ENCODE measurements at regions not wholly inside any gene's neighbourhood (a gene's known extent, or its start where the extent isn't known, plus 50 kb on each side); places are given as distances from the start of the nearest gene placed in this dataset.

GRCh38 chr22:47553436-47553835 is 791.0 kb downstream of the TBC1D22A start:
- DNase-seq (ENCODE audit: low spot score) = no peak

- no peak for DNase-seq (ENCODE audit: low spot score)
These were observed 790.2 kb downstream of the TBC1D22A start for GRCh38 chr22:47552541-47553205.

DNA sequence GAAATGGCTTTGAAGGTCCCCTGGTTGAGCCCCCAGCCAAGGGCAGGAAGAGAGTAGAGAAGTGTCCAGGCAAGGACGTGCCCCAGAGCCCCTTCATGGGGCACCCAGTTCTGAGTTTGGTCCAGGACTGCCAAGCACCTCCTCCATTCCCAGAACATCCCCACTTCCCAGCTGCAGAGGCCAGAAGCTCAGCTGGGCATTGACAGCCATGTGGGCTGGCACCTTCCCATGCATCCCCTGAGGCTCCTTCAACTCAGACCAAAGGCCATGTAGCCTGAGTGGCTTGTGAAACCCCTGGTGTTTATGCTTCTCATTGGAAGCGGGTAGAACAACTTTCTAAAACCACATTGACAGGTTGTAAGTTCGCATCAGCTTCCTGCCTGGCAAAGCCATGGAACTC is 789.6 kb downstream of the TBC1D22A start:
- DNase-seq (ENCODE audit: low spot score) = no peak

DNA sequence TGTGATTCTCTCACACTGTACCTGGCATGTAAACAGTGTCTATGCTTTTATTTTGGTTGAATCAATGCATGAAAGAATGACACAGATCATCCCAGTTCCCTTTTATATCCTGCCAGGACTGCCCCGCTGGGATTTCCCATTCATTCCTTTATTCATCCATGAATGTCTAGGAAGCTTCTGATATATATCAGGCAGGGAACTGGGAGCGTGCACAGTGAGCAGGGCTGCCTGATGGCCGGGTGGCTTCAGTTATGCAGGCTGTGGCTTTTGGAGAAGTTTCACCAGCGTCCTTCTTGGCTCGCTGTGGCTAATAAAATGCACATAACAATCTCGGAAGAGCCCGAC is 789.0 kb downstream of the TBC1D22A start:
- no peak for DNase-seq (ENCODE audit: low spot score)

DNA sequence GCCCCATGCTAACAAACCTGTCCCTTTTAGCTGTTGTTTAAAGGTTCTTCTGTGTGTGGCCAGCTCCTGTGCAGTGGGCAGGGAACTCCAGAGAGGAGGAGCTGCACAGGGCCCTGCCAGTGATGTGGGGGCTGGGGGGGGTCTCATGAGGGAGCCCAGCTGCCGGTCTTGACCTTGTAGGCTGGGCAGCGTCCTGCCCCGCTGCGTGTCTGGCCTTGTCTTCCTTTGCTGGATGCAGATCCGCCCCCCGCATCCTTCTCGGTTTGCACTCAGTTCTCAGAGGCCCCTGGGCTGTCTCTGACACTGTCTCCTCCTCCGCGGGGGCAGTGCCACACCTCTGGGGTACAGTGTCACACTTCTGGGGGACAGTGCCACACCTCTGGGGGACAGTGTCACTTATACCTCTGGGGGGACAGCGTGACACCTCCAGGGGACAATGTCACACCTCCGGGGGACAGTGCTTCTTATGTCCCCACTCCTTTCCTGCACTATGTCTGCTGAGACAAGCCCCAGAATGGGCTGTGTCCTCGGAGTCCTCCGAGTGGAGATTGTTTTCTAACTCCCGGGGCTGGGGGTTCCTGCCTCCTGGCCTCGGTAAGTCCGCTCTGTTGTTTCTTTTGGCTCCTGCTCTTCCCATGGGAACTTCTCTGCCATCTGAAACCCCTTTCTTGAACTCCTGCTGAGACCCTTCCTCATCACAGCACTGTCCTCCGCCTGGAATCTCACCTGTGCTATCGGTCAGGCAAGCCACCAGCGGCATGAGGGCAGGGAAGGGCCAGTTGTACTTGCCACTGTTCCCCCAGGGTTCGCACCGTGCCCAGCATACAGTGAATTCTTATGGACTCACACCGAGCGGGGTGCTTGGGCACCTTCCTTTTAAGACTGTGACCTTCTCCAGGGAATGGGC is 788.3 kb downstream of the TBC1D22A start:
- DNase-seq (ENCODE audit: low spot score) = no peak

DNA sequence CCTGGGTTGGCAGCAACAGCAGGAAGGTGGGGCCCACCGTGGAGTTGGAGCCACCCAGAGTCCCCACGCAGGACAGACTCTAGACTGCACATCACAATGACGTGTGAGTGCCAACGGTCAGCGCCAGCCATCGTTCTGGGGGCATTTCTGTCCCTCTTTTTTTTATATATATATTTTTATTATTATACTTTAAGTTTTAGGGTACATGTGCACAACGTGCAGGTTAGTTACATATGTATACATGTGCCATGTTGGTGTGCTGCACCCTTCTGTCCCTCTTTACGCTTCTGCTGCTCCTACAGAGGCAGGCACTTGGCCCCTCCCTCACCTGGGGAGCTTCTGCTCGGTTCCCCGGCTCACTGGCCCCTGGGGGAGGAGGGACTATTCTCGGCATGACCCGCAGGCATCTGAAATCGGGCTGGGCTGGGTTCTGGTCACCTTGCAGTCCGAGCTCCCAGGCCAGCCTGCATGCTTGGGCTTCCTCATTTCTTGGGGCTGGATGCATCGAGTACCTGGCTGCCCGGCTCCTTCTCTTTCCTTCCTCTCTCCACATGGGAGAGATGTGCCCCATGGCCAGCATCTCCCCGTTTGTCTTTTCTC is 787.4 kb downstream of the TBC1D22A start:
- DNase-seq (ENCODE audit: low spot score) = no peak

DNA sequence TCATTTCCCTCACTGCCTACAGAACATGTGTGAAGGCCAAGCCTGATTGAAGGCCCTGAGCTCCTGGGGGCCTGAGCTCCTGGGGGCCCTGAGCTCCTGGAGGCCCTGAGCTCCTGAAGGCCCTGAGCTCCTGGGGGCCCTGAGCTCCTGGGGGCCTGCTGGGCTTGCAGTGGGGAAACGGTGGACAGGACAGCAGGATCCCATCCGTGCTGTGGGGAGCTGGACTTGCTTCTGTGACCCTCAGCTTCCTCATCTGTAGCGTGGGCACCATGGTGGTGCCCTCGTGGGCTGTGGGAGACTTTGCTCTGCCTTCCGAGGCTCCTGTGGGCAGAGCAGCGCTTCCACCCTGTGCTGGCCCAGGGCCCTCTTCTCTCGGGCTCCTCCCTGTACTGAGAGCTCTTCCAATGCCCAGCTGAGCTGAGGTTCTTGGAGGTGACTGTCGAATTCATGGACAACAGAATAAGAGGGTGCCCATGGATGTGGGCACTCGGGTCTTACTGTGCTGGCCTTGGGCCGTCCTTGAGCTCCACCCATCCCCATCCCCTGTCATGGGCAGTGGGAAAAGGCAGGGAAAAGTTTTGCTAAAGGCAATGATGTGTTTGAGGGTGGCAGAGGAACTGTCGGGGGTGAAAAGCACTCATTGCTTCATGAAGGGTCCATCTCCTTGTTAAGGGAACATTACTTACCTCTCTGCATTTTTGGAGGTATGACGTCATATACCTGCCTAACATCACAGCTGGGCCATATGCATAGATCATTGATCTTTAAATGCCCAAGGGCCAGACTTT is 786.7 kb downstream of the TBC1D22A start:
- no peak for DNase-seq (ENCODE audit: low spot score)

DNA sequence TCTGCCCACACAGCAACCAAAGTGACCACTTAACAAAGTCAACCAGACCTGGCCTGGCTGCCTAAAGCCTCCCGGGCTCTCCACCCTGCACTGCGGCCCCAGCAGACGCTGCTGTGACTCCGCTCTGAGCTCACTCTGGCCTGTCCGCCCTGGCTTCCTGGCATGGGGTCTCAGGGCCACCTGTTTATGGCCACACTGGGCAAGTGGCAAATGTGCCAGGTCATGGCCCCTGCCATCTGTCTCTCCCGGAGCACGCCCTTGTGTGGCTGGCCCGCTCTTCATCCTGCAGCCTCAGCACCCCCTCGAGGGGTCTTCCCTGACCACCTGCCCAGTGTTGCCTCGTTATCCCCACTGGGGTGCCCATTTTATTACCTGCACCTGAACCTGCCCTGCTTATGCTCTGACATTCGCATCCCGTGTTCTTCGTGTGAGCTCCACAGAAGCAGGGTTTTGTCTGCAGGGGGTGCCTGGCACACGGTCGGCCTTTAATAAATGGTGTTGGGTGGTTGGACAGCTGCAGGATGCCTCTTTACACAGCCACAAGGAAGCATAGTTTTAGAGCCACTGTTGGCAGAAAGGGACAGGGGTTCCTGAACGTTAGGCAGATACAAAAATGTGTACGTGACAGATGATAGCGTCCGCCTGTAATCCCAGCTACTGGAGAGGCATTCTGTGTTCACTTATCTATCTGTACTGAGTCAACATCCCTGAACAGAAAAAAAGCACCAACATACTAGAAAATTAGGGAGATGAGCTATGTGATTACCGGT is 785.6 kb downstream of the TBC1D22A start:
- DNase-seq (ENCODE audit: low spot score) = peak; percentile 63

GRCh38 chr22:47547239-47547661 is 784.8 kb downstream of the TBC1D22A start:
- DNase-seq (ENCODE audit: low spot score) = no peak

GRCh38 chr22:47544696-47545095 is 782.2 kb downstream of the TBC1D22A start:
- no peak for DNase-seq (ENCODE audit: low spot score)

- no peak for DNase-seq (ENCODE audit: low spot score)
These were observed 781.0 kb downstream of the TBC1D22A start for GRCh38 chr22:47543447-47543846.

DNA sequence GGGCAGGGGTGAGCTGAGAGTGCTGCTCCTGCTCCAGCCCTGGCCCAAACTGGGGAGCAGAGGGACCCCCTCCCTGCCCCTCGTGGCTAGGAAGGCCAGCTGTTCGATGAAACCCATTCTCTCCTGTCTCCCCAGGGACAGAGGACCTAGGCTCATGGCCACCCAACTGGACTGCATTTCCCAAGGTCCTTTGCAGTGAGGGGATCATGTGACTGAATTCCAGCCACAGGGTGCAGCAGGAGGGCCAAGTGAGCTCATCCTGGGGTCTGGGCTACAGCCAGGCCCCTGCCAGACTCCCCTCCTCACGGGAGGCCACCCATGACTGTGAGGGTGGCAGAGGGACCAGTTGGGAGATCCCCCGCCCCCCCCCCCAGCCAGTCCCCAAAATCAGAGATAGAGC is 777.6 kb downstream of the TBC1D22A start:
- no peak for DNase-seq (ENCODE audit: low spot score)

GRCh38 chr22:47539374-47539773 is 776.9 kb downstream of the TBC1D22A start:
- no peak for DNase-seq (ENCODE audit: low spot score)

- no peak for DNase-seq (ENCODE audit: low spot score)
These were observed 773.2 kb downstream of the TBC1D22A start for GRCh38 chr22:47535681-47536080.

DNA sequence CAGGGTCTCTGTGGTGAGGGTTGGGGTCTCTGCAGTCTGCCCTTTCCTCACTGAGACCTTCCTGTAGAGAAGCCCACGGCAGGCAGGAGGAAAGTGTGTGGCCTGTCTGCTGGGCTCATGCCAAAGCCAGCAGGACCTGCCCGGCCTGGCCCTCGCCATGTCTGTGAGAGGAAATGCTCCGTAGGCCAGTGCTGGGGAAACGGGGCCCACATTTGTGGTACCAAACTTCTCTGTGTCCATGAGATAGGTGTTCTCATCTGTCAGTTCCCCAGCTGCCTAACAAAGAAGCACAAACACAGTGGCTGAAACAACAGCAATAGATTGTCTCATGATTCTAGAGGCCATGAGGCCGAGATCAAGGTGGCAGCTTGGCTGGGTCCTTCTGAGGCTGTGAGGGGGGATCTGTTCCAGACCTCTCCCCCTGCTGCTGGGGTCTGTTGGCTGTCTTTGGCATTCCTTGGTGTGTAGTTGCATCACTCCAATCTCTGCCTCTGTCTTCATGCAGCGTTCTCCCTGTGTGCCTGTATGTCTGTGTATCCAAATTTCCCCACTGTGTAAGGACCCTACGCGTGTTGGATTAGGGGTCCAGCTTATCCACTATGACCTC is 772.5 kb downstream of the TBC1D22A start:
- no peak for DNase-seq (ENCODE audit: low spot score)

GRCh38 chr22:47533961-47534803 is 771.7 kb downstream of the TBC1D22A start:
- peak; percentile 92 for DNase-seq (ENCODE audit: low spot score)

DNA sequence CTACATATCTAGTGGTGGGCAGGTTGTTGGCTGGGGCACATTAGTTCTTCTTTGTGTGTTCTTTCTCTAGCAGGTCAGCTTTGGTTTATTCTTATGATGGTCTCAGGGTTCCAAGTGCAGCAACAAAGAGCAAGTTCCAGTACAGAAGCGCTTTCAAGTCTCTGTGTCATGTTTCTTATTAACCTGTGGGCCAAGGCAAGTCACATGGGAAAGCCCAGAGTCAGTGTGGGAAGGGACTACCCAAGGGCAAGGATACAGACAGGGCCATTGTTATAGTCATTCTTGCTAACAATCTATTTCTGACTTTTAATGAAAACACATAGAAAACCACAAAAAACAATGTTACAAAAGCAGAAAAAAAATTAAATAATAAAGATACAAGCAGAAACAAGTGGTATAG is 754.6 kb downstream of the TBC1D22A start:
- no peak for DNase-seq (ENCODE audit: low spot score)

DNA sequence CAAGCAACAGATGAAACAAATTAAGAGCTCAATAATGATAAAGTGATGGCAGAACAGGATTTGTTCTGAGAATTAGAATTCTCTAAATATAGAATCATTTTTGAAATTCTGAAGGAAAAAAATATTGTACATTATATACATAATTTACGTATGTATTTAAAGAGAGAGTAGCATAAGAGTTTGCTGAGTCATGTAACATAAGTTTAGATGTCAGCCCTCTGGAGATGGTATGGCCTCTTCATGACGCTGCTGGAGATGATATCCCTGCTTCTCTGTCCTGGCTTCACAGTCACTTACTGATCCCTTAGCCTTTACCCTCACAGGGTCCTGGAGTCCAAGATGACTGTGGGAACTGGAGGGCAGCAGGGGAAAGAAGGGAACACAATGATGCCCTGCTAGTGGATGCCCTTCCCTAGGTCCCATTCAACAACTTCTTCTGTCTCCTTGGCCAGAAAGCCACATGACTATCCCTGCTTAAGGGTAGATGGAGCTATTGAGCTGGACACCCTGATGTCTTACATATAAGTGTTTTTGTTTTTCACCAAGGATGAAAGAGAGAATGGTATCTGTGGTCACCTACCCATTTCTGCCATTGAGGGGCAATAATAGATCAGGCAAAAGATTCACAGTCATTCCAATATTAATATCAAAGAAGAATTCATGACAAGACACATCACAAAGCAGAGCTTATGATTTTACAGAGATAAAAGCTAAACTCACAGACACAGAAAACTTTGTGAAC is 753.1 kb downstream of the TBC1D22A start:
- DNase-seq (ENCODE audit: low spot score) = peak; percentile 33

DNA sequence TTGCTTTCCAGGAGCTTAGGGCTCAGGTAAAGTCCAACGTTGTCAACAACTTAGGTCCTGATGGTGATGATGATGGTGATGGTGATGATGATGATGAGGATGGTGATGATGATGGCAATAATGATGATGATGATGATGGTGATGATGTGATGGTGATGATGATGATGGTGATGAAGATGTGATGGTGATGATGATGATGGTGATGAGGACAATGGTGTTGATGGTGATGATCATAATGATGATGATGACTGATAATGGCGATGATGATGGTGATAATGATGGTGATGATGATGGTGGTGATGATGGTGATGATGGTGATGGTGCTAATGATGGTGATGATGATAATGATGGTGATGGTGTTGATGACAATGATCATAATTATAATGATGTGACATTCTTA is 750.2 kb downstream of the TBC1D22A start:
- no peak for DNase-seq (ENCODE audit: low spot score)

Measured in umbilical cord (tissue), 1 donor.